Hematopoietic multipotent progenitor cell (in vitro differentiated cells): ENCODE measurements at regions not wholly inside any gene's neighbourhood (a gene's known extent, or its start where the extent isn't known, plus 50 kb on each side); places are given as distances from the start of the nearest gene placed in this dataset.

Experiments used
- DNase-seq, 3 donors: peaks; one replicate each; pipeline ENCODE4 v3.0.0-alpha.2; 2011 to 2015; ENCODE audit warnings: low read depth in 2 of 3, low spot score in 2 of 3

DNA sequence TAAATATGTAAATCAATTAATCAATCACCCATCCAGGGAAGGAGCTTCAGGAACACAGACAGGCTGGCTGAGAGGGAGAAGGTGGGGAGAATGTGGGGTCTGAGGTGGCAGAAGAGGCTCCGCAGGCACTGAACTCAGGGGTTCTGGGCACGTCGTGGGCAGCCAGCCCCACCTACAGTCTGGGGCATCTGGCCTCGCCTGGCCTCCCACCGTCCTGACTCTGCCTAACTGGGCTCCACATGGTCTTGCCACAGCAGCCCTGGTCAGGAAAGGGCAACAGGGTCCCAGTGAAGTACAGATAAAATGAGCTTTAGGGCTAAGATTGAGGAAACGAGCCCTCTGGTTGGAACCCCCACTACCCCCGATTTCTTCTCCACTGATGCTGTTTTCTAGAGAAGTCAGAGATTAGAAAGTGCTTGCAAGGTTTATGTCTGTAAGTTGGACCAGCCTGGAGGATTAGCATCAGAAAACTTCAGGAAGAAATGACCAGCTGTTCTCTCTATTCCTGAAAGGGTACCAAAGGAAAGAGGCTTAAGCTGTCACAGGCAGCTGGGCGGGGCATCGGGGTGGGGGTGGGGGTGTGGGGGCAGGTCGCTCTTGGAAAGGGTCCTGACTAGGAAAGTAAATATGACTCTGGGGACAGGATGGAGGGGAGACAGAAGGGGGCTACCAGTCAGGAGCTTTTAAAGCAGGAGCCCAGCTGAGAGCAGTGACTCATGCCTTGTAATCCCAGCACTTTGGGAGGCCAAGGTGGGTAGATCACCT, 261.7 kb downstream of the BUD13 start:
- no peak for DNase-seq

DNA sequence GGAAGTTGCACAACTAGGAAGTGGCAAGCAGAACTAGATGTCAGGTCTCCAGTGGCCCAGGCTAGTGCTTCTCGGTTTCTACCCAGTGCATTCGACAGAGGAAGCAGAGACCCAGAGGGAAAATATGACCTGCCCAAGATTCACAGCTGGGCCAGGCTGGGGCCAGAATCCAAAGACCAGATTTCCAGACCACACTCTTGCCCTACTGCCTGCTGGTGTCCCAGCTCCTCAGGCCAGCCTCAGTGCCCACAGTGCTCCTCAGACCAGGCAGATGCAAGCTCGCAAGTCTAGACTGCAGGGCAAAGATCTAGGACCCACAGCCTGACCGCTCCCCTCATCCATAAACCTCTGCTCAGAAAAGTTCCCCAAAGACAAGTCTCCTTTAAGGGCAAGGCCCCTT, 262.6 kb downstream of the BUD13 start:
- DNase-seq: no peak

DNA sequence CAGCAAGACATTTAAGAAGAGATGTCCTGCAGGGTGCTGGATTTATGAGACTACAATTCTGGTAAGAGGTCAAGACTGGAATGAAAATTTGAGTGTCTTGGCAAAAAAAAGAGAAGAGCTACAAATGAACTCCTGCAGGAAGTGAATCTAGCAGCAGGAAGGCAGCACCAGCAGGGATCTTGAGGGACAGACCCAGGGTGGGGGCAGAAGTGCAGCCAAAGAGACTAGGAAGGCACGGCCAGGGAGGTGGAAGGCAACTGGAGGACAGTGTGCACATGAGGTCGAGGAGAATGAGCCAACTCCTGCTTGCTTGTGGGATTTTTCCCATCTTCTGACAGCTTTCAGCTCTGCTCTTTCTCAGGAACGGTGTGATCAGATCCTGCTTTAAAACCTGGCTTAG, 263.2 kb downstream of the BUD13 start:
- no peak for DNase-seq

DNA sequence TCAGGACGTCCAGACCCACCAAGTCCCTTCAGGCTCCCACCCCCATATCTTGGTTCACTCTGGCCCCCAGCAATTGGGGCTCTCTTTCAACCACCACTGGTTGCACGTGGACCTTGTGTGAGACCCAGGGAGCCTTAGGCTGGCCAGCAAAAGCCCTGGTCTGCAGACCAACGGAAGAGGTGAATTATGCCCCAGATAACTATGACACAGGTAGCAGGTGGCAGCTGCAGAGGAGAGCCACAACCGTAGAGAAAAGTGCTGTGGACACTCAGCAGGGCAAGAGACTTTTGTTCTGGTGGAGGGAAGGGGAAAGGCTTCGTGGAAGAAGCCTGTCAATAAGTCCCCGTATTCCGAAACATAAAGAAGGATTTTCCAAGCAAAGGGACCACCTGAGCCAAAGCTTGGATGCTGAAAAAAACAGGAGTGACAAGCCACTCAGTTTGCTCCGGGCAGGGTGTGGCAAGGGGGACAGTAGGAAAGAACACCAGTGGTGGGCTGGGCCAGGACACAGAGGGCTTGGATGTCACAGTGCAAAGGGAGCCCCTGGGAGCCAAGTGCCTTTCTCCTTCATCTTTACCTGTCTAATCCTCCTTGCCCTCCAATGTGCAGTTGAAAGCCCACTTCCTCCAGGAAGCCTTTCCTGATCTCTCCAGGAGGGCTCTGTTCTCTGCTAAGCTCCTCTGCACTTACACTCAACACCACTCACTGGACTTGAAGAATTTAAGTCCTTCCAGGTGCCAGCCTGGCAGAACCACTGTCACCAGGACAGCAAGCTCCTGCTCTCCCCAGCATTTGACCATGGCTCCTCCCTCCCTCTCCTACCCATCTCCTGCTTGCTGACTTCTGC, 264.7 kb downstream of the BUD13 start:
- DNase-seq: no peak

DNA sequence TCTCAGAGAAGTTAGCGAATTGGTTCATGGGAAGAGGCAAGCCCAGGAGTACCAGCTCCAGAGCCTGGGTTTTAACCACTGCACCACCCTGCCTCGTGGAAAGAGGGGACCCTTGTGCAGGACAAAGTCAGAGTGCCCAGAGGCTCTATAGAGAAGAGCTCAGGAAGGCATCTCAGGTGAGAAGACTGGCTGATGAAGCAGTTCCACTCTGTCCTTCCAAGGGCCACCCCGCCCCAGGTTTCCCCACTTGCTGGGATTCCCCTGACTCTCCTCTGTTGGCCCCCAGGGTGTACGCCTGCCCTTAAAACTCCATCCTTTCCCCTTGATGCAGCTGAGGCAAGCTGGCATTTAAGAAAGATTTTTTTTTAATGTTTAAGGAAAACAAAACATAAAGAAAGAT, 265.8 kb downstream of the BUD13 start:
- DNase-seq: no peak

DNA sequence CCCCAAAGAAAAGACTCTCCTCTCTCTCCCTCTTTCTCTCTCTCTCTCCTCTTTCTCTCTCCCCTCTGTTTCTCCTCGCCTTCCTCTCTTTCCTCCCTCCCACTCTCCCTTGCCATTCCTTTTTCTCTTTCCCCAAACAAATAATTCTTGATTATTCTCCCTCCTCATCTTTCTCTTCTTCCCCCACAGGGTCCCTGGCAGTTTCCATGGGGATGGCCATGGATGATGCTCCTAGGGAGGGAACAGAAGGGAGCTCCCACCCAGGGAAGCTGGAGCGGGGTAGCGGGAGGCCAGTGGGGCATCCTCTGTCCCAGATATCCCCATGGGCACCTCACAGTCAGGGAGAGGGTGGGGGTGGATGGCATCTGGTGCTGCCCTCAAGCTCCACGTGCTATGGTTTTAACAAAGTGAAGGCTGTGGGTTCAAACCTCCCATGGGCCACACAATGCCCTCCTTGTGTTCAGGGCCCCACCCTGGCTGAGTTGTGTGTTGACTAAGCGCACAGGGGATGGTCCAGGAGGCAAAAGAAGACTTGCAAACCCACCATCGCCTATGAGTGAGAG, 266.4 kb downstream of the BUD13 start:
- DNase-seq: no peak

DNA sequence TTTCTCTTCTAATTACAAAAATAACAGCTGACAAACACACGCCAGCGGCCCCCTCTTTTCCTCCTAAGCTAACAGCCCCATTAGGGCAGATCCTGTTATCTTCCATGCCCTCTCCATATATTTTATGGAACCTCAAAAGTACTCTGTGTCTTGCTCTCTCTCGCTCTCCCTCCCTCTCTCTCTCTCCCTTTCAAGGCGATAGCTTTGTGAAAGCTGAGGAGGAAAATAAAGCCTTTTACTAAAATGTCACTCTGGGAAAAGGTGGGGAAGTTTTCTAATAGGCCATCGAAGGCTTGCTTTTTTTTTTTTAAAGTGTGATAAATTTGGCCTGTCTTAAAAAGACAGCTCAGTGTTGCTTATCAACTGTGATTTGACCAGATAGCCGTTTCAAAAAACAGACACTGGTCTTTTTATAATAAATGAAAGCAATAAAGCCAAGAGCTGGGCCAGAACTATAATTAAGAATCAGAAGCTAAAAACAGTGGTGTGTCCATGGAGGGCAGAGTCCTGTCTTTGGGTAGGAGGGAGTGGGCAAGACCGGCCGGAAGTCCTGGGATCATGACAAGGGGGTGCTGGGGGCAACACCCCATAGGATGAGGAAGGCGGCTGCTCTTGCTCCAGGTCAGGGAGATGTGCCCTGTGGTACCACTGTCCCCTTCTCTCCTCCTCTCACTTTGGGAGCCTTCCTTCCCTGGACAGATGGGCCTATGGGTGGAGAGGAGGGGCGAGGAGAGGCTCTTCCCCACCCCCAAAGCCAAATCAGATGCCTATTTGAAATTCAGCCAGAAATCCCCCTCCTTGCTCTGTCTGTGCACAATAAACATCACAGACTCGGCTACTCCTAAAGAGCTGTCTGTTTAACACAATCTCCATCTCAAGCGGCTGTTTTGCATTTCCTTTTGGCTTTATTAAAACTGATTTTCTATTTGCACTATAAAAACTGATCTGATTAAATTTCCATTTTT, 267.2 kb downstream of the BUD13 start:
- DNase-seq: no peak

DNA sequence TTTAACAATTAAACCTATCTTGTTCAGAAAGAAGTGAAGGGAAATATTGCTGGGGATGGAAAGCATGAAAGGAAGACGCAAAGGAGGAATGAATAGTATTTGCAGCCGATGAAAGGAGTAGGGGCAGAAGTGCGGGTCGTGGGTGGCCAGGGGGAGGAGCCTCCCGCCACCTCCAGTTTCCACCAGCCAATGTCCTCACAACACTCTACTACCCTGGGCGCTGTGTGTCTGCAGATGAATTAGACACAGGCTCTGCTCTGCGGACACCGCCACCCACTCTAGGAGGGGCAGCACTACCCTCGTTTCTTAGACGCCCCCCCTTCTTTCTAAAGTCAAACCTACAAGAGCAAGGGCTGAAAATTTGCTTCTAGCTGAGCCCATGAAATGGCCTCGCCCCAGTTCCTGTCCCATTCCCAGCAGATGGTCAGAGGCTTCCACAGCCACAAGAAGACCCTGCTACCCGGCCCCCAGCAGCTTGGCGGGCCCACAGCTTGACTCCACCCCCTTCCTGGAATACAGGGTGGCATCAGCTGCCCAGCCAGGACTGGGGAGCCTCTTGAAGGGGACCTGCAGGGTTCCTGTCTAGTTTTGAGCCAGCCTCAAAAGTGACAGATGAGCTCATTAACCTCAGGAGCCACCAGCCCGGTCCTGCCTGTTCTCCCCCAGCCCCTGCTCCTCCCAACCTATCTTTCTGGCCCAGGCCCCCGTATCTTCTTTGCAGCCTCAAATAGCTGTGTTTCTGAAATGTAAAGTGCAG, 268.1 kb downstream of the BUD13 start:
- no peak for DNase-seq

DNA sequence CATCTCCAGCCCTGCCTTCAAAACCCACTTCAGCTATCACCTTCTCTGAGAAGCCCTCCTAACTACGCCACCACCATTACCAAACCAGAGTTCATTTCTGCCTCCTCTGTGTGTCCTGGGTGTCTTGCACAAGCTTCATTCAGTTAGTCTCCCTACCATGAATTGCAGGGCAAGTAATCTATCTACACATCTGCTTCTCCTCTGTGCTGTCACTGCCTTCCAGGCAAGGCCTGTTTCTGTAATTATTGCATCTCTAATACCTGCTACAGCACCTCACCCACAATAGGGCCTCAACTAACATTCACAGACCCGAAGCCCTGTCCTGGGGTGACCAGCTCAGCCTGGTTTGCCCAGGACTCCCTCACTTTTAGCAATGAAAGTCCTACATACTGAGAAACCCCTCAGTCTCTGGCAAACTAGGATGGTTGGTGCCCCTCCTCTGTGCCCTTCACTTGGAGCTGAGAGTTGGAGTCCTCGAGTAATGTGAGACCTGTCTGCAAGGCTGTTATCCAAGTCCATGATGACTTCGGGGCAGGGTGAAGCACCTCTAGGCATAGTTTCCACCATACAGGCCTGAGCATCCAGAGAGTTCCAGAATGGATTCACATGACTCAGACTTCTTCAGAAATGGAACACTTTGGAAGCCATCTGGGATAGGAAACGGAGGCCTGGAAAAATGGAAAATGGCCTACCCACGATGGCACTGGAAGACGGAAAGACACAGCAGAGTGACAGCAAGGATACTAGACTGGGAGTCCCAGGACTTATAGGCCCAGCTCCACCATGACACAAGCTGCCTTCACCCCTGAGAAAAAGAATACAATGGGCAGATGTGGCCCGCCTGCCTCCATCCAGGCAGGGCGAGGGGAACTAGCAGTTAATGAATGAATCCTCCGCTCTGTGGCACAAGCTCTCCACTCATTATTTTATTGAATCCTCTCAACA, 269.3 kb downstream of the BUD13 start:
- no peak for DNase-seq

DNA sequence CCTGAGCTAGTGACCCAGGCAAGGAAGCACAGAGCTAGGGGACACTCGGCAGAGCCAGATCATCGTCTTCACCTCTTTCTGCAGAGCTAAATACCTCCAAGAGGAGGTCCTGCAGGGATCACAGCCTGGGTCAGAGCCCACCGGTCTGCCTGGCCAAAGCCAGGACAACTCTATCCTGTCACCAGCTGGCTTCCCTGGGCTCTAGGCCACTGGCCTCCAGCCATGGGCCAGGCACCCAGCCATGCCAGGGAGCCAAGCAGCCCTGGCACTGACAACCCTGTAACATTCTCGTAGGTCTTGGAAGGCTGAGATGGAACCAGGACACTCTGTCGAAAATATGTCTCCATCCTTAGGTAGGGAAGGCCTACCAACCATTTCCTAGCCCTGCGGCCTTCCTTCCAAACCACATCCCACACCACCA, 270.1 kb downstream of the BUD13 start:
- DNase-seq: no peak

DNA sequence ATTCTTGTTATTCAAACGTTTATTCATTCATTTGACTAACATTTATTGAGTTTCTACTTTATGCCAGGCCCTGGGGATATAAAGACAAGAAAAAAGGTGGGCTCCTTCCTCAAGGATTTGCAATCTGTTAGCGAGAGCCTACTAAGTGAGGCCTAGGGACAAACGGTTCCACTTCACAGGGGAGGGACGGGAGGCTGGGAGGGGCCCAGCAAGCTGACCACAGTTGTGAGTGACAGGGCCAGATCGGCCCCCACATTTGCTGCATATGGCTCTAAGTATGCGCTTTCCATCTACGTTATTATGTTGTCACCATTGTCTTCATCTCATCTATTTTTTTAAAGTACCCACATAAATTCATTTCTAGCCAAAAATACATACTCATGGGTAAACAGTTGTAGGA, 271.1 kb downstream of the BUD13 start:
- no peak for DNase-seq

DNA sequence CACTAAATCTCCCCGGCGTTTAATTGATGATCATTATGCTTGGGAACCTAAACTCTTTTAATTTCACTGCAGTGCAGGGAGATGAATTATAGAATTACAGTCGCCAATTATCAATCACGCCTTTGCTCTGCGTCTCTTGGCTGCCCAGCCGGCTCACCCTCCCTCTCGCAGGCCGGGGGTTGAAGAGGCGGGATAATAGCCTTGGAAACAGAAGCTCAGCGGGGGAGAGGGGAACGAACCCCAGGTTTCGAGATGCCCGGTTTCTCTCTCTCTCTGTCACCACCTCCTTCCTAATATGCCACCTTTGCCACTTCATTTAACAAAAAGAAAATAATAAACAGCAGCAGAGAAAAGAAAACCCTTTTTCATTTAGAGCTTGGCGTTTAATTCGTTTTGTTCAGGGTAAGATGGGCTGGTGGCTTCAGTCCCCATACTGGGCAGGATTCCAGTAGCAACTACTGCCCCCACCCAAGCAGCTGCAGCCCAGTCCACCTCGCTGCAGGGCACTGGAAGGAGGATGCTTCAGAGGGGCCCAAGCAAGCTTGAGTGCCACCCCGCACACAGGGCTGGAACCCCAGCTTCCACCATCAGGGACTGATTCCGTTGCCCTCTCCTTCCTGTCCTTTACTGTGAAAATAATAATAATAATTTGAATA, 271.7 kb downstream of the BUD13 start:
- DNase-seq: no peak

DNA sequence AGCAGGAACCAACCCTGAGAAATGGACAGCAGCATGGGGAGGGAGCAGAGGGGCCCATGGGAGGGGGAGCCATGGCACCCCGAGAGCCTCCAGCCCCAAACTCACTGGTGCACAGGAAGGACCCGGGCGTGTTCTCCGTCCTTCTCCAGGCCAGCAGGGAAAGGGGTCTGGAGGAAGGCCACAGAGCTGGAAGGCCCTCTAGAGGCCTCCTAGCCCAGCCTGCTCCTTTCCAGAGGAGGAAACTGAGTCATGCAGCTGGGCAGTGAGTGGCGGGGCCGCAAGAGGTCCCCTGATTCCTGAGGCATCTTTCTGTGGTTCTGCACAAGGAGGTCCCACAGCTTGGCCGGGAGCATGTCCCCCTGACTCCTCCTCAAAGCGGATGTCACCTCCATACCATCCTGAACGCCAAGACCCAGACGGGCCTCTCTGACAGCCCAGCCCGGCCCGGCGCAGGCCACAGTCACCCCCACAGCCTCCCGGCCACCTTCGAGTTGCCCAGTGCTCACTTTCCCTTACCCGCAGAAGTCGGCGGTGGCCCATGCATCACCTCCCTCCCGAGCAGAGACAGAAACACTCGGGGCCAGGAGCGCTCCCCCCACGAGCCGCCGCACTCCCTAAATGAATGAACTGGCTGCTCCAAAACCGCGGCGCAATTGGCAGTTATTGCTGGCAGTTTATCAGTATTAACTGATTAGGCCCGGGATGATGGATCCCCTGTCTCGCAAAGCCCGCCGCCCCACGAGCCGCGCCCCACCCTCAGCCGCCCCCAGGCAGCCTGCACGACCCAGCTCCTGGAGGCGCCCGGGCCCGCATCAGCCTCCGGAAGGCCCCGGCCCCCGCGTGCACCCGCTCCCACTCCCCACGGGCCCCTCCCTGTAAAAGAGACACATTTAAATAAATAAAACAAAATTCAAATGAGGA, 272.5 kb downstream of the BUD13 start:
- no peak for DNase-seq

DNA sequence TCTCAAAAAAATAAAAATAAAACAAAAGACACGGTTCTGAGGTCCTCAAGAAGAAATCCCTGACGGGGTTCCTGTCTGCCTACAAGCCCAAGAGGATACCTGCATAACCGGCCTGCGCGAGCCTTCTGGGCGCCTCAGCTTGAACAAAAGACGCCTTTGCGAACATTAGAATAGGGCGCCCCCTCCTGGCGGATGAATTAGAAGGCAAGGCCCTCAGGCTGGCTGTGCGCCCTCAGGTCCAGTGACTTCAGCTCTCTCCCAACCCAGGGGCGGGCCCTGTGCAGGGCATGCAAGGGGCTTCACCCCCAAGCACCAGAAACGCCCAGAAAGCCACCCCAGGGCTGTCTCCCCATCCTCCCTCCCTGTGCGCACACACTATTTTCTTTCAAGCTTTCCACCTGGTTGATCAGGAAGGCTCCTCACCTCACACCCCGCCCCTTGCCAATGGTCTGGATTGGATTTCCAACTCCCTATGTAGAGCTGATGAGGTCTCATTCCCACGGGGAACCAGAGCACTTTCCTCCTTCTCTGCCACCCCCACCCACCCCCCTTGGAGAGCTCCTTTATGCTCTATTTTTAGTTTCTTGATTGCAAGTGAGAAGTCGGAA, 273.3 kb downstream of the BUD13 start:
- DNase-seq: peak in 2 of 3 donors; percentile 58 to 75

DNA sequence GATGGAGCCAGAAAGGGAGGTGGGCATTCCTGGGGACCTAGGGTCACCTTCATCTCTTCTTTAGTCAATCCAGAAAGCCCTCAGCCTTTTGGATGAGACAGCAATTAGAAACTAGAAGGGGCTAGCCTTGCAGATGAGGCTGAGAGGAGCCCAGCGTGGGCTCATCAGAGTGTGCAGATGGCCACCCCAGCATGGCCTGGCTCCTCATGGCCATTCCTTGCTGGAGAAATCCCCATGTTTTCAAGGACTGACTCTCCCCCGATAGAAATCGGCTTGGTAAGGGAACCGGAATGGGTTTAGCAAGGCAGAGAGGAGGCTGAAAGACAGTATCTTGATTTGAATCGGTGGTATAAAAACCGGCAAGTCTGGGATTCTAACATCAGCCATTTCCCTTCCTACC, 274.6 kb downstream of the BUD13 start:
- no peak for DNase-seq

DNA sequence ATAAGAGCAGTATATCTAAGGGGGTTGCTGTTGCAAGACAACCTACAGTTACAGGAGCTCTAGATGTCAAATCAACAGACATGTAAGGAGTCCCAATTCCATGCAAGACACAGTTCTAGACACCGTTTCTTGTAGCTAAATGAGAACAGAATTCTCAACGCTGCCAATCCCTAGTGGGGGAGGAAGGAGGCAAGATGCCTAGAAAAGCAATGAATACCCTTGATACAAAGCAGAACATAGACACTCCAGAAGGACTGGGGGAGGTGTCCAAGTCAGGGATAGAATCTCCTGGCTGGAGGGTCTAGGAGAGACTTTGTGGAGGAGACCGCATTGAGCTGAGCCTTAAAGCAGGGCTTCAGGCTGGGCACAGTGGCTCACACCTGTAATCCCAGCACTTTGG, 280.2 kb downstream of the BUD13 start:
- no peak for DNase-seq
